ENCODE measurements at regions not wholly inside any gene's neighbourhood (a gene's known extent, or its start where the extent isn't known, plus 50 kb on each side); places are given as distances from the start of the nearest gene placed in this dataset.

GRCh38 chr20:37636212-37636975, 57.4 kb upstream of the CTNNBL1 start:
- DNase-seq (ENCODE audit: low read depth, low spot score), result no peak
- Mint-ChIP-seq H3K27me3 (ENCODE audit: low read depth) (peaks cover 63% of the 10 kb centered on the region), H3K36me3 (ENCODE audit: low read depth) (no peaks in the 10 kb centered on the region), H3K4me1 (no peaks in the 10 kb centered on the region), H3K4me3 (no peak overlapping the region), H3K9me3 (peaks cover 3% of the 10 kb centered on the region), H3K27ac (ENCODE audit: unreplicated experiment) (no peak overlapping the region)
- TF ChIP-seq CTCF (conservative IDR thresholded peaks at IDR 0.05), result no peak

- H3K27me3 Mint-ChIP-seq (ENCODE audit: low read depth), result peaks cover 85% of the 10 kb centered on the region
- DNase-seq (ENCODE audit: low read depth, low spot score), result no peak
- H3K4me1 Mint-ChIP-seq, result no peaks in the 10 kb centered on the region
- H3K9me3 Mint-ChIP-seq, result peaks cover 3% of the 10 kb centered on the region
- TF ChIP-seq CTCF (conservative IDR thresholded peaks at IDR 0.05), result no peak
- H3K27ac Mint-ChIP-seq (ENCODE audit: unreplicated experiment), result no peak overlapping the region
- no peak overlapping the region for H3K4me3 Mint-ChIP-seq
- no peaks in the 10 kb centered on the region for H3K36me3 Mint-ChIP-seq (ENCODE audit: low read depth)
Observed at GRCh38 chr20:37630993-37631392, 62.8 kb upstream of the CTNNBL1 start.

GRCh38 chr20:37630166-37630565, 63.7 kb upstream of the CTNNBL1 start:
- H3K27me3 Mint-ChIP-seq (ENCODE audit: low read depth), result peaks cover 88% of the 10 kb centered on the region

GRCh38 chr20:37627767-37628130, 66.1 kb upstream of the CTNNBL1 start:
- Mint-ChIP-seq H3K9me3 (no peaks in the 10 kb centered on the region), H3K27ac (ENCODE audit: unreplicated experiment) (no peak overlapping the region), H3K4me1 (no peaks in the 10 kb centered on the region), H3K27me3 (ENCODE audit: low read depth) (peaks cover 94% of the 10 kb centered on the region), H3K36me3 (ENCODE audit: low read depth) (no peaks in the 10 kb centered on the region), H3K4me3 (no peak overlapping the region)
- TF ChIP-seq CTCF (conservative IDR thresholded peaks at IDR 0.05), result no peak
- DNase-seq (ENCODE audit: low read depth, low spot score), result no peak

More at GRCh38 chr20:37630166-37630565, 63.7 kb upstream of the CTNNBL1 start:
- Mint-ChIP-seq H3K9me3 (no peaks in the 10 kb centered on the region), H3K36me3 (ENCODE audit: low read depth) (no peaks in the 10 kb centered on the region), H3K4me3 (no peak overlapping the region), H3K4me1 (no peaks in the 10 kb centered on the region), H3K27ac (ENCODE audit: unreplicated experiment) (no peak overlapping the region)
- no peak for TF ChIP-seq CTCF (conservative IDR thresholded peaks at IDR 0.05)
- no peak for DNase-seq (ENCODE audit: low read depth, low spot score)

GRCh38 chr20:37627060-37627766, 66.6 kb upstream of the CTNNBL1 start:
- Mint-ChIP-seq H3K4me1 (no peaks in the 10 kb centered on the region), H3K27me3 (ENCODE audit: low read depth) (peaks cover 92% of the 10 kb centered on the region), H3K36me3 (ENCODE audit: low read depth) (no peaks in the 10 kb centered on the region), H3K27ac (ENCODE audit: unreplicated experiment) (no peak overlapping the region), H3K4me3 (no peak overlapping the region), H3K9me3 (no peaks in the 10 kb centered on the region)
- DNase-seq (ENCODE audit: low read depth, low spot score), result peak; percentile 72
- no peak for TF ChIP-seq CTCF (conservative IDR thresholded peaks at IDR 0.05)
